Vagina (tissue), 2 donors: ENCODE measurements at regions not wholly inside any gene's neighbourhood (a gene's known extent, or its start where the extent isn't known, plus 50 kb on each side); places are given as distances from the start of the nearest gene placed in this dataset.

Experiments
- CTCF ChIP-seq, 3 experiments: fragments of 450-650 bp in 2 of 3; fragments of 200-600 bp in 1 of 3; sonication (generic) in 1 of 3; IDR thresholded peaks; one replicate each; pipeline ENCODE4 v1.5.1; 2017 to 2019; ENCODE audit warnings: antibody characterized with exemption in 3 of 3, mild to moderate bottlenecking in 2 of 3, moderate library complexity in 2 of 3
- POLR2A ChIP-seq, 2 donors: fragments of 450-650 bp; IDR thresholded peaks; one replicate each; pipeline ENCODE4 v1.6.1; 2017; ENCODE audit warnings: antibody characterized with exemption in 2 of 2, mild to moderate bottlenecking in 2 of 2, moderate library complexity in 2 of 2

- TF ChIP-seq CTCF (IDR thresholded peaks at IDR 0.05), result no peak
- TF ChIP-seq POLR2A (IDR thresholded peaks at IDR 0.05), result no peak
Observed at GRCh38 chrX:43317378-43317777, 338.7 kb upstream of the MAOA start.
